WI38 (cell line): ENCODE measurements at regions not wholly inside any gene's neighbourhood (a gene's known extent, or its start where the extent isn't known, plus 50 kb on each side); places are given as distances from the start of the nearest gene placed in this dataset.

Experiments used
- H3K4me3 ChIP-seq: 2 replicates; pipeline ENCODE4 v1.5.1; 2011; ENCODE audit warnings: low read depth, mild to moderate bottlenecking, control low read depth, low read length
- CTCF ChIP-seq: IDR thresholded peaks from 2 replicates; pipeline ENCODE4 v1.5.1; 2012; ENCODE audit warnings: low read depth, mild to moderate bottlenecking, control low read depth, low read length

DNA sequence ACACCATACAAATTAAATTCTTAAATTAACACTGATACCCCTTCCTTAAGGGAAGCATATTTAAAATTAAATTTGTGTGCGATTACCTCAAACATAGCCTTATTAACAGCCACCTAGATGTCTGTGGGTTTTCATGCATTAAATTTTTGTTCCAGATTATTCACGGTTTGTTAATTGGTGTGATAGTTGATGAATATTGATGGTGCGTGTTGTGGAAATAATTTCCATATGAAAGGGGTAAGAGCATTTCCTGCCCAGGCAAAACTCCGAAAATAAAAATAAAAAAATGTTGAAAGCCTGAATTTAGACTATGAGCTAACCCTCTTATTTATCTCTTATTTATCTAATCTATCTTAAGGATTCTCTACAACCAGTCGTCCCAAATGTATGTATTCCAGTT lies 679.3 kb upstream of the CELF2 start:
- no peak overlapping the region for H3K4me3 ChIP-seq
- TF ChIP-seq CTCF, result no peak

GRCh38 chr10:10346390-10347150 lies 671.1 kb upstream of the CELF2 start:
- no peak overlapping the region for H3K4me3 ChIP-seq
- no peak for TF ChIP-seq CTCF

DNA sequence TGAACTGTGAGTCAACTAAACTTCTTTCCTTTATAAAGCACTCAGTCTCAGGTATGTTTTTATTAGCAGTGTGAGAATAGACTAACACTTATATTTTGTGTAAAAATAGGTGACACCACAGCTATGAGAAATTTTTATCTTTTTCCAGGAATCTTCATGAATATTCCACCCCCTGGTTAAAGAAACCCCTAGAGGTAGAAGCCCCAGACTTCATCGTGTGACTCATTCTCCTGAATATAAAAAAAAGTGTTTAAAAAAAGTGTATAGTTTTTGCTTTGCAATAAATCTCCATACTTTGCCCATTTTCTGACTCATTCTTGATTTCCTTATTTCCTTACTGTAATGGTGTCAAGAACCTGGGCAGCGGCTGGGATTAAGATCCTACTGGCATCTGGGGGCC lies 667.6 kb upstream of the CELF2 start:
- TF ChIP-seq CTCF, result no peak
- no peak overlapping the region for H3K4me3 ChIP-seq

GRCh38 chr10:10351451-10351850 lies 666.2 kb upstream of the CELF2 start:
- TF ChIP-seq CTCF, result no peak
- no peak overlapping the region for H3K4me3 ChIP-seq

DNA sequence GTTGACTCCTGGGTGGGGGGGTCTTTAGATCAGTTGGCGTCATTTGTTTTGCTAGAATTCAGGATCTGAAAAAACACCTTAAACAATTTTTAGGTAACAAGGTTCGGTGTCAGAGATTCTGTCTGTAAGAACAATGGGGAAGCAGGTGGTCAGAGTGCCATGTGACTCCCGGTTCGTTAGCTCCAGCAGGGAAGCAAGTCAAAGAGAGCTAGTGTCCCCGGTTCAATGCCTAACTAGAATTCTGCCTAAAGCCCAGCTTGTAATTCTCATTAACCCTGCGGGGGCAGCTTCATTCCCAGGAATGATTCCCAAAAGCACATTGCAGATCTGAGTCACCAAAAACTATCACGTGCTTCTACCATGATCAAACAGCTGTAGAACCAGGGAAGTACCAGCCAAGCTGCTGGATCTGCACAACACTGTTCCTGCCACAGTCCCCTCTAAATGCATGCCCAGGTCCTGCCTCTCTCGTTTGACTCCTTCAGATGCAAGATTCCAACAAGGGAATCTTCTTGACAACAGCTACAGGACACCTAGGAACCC lies 664.3 kb upstream of the CELF2 start:
- no peak for TF ChIP-seq CTCF
- no peak overlapping the region for H3K4me3 ChIP-seq

DNA sequence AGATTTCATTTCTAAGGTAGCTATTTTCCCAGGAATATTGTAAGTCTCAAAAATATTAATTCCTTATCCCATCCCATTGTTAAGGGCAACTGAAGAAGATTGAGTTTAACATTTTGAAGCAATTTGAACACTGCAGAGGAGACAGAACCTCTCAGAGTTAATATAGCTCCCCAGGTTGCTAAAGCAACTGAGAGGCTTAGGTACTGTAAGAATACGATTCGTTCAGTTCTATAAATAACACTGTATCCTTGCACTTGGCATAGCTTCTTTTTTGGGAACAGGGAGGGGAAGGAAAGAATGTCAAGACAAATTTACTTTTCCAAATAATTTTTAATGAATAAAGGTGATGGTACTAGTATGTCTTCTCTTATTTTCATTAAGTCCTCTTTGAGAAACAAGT lies 658.4 kb upstream of the CELF2 start:
- TF ChIP-seq CTCF, result no peak

DNA sequence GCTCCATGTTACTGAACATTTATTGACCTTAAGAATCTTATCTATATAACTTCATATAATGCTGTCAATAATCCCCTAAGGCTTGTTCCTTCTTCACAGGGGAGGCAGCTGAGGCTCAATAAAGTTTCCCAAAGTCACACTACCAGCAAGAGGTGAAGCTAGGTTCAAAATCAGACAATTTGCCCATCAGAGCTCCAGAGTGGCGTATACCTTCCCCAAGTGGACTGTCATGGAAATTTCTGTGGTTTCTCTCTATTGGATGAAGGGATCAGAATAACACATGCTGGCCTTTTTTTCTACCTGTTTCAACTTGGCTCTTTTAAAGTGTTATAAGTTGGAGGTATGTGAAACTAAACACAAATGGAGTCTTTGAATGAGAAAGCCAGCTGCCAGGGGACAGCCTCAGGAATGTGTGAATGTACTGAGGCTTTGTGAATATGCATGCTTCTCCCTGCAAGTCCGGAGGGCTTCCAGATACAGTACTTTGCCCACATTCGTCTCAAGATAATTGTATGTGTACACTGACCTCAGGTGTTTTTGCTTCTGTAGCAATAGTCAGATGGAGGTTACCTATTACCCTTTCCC lies 656.3 kb upstream of the CELF2 start:
- H3K4me3 ChIP-seq, result no peak overlapping the region
- no peak for TF ChIP-seq CTCF

More for the DNA sequence above, 658.4 kb upstream of the CELF2 start:
- H3K4me3 ChIP-seq, result no peak overlapping the region
